Type B pancreatic cell (in vitro differentiated cells): ENCODE measurements at regions not wholly inside any gene's neighbourhood (a gene's known extent, or its start where the extent isn't known, plus 50 kb on each side); places are given as distances from the start of the nearest gene placed in this dataset.
"Not testable (repeated sequence)": the region's sequence is repeated elsewhere in the genome, so short reads cannot be mapped to it uniquely, and the experiment has no call there.

Experiments
- DNase-seq: peaks from one replicate; pipeline ENCODE4 v3.0.0; 2021; ENCODE audit warnings: mixed read lengths; ENCODE audit not compliant: unreplicated experiment; ENCODE audit errors: extremely low spot score
- H3K27ac Mint-ChIP-seq: 2 replicates; pipeline ENCODE4 v1.8.0; 2021; ENCODE audit warnings: mild to moderate bottlenecking, mixed read lengths
- H3K27me3 Mint-ChIP-seq: 2 replicates; pipeline ENCODE4 v1.8.0; 2021; ENCODE audit warnings: mixed read lengths
- H3K36me3 Mint-ChIP-seq: 2 replicates; pipeline ENCODE4 v1.8.0; 2021; ENCODE audit warnings: mixed read lengths
- H3K4me1 Mint-ChIP-seq: one replicate; pipeline ENCODE4 v1.8.0; 2021; ENCODE audit warnings: mixed read lengths; ENCODE audit not compliant: unreplicated experiment
- H3K4me3 Mint-ChIP-seq: 2 replicates; pipeline ENCODE4 v1.8.0; 2021; ENCODE audit warnings: mild to moderate bottlenecking, mixed read lengths
- H3K9me3 Mint-ChIP-seq: 2 replicates; pipeline ENCODE4 v1.8.0; 2021; ENCODE audit warnings: mixed read lengths
- TF ChIP-seq, protein P1 (sequence below): fragments of 200-600 bp; sonication (generic); conservative IDR thresholded peaks from 2 replicates; pipeline ENCODE4 v1.5.0; 2021; ENCODE audit warnings: antibody characterized with exemption, mild to moderate bottlenecking

- H3K27ac Mint-ChIP-seq = no peak overlapping the region
- no peak for DNase-seq
- no peaks in the 10 kb centered on the region for H3K9me3 Mint-ChIP-seq
- no peak overlapping the region for H3K4me3 Mint-ChIP-seq
- H3K4me1 Mint-ChIP-seq = peaks cover 27% of the 10 kb centered on the region
- TF ChIP-seq, protein P1, sequence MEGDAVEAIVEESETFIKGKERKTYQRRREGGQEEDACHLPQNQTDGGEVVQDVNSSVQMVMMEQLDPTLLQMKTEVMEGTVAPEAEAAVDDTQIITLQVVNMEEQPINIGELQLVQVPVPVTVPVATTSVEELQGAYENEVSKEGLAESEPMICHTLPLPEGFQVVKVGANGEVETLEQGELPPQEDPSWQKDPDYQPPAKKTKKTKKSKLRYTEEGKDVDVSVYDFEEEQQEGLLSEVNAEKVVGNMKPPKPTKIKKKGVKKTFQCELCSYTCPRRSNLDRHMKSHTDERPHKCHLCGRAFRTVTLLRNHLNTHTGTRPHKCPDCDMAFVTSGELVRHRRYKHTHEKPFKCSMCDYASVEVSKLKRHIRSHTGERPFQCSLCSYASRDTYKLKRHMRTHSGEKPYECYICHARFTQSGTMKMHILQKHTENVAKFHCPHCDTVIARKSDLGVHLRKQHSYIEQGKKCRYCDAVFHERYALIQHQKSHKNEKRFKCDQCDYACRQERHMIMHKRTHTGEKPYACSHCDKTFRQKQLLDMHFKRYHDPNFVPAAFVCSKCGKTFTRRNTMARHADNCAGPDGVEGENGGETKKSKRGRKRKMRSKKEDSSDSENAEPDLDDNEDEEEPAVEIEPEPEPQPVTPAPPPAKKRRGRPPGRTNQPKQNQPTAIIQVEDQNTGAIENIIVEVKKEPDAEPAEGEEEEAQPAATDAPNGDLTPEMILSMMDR = no peak
- H3K36me3 Mint-ChIP-seq = no peaks in the 10 kb centered on the region
- H3K27me3 Mint-ChIP-seq = peaks cover 8% of the 10 kb centered on the region
Observed at GRCh38 chr1:29801003-29801402, 564.7 kb downstream of the PTPRU start.

DNA sequence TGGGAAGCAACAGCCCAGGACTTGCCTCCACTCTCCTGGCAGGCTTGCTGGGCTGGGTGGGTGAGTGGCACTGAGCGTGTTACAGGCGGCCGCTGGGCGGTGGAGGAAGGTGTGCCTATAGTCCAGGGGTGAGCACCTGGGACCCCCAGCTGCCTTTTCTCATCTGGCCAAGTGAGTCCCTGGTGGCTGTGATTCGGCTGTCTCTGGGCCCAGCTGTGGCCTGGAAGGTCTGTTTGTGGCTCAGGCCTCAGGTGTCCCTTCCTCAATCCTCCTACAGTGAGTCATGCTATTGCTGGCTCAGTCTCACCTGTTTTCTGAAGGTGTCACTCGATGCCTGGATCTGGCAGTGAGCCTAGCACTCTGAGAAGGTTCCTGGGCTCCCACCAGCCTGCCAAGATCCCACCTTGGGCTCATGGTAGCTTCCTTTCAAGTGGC, 564.2 kb downstream of the PTPRU start:
- H3K4me3 Mint-ChIP-seq = no peak overlapping the region
- H3K4me1 Mint-ChIP-seq = peaks cover 27% of the 10 kb centered on the region
- DNase-seq = no peak
- TF ChIP-seq, protein P1 = no peak
- no peaks in the 10 kb centered on the region for H3K9me3 Mint-ChIP-seq
- H3K27ac Mint-ChIP-seq = no peak overlapping the region
- H3K36me3 Mint-ChIP-seq = no peaks in the 10 kb centered on the region
- H3K27me3 Mint-ChIP-seq = peaks cover 5% of the 10 kb centered on the region

DNA sequence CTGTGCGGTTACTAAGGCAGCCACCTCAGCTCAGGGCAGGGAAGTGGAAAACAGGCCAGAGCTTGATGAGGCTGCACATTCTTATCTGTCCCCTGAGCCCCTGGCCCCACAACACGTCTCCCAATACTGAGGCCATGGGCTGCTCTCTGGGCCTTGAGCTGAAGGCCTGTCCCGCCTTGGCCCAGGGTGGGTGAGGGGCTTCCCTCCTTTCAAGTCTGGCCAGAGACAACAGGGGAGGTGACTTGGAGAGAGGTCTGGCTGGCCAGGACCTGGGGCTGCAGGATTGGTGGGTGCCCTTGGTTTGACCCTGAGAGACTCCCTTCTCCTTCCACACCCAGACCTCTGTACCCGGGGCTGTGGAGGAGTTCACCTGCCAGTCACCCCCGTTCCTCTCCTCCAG, 563.8 kb downstream of the PTPRU start:
- Mint-ChIP-seq H3K27me3 (peaks cover 5% of the 10 kb centered on the region), H3K4me1 (peaks cover 27% of the 10 kb centered on the region)

GRCh38 chr1:29798699-29799566, 562.6 kb downstream of the PTPRU start:
- no peaks in the 10 kb centered on the region for H3K36me3 Mint-ChIP-seq
- no peak overlapping the region for H3K27ac Mint-ChIP-seq
- peaks cover 18% of the 10 kb centered on the region for H3K4me1 Mint-ChIP-seq
- H3K4me3 Mint-ChIP-seq = no peak overlapping the region
- TF ChIP-seq, protein P1 = no peak
- H3K27me3 Mint-ChIP-seq = peaks cover 3% of the 10 kb centered on the region
- no peak for DNase-seq
- peaks cover 5% of the 10 kb centered on the region for H3K9me3 Mint-ChIP-seq

More for the DNA sequence above, 563.8 kb downstream of the PTPRU start:
- TF ChIP-seq, protein P1 = no peak
- DNase-seq = no peak
- Mint-ChIP-seq H3K36me3 (no peaks in the 10 kb centered on the region), H3K4me3 (no peak overlapping the region), H3K9me3 (no peaks in the 10 kb centered on the region), H3K27ac (no peak overlapping the region)

GRCh38 chr1:29797125-29797524, 560.8 kb downstream of the PTPRU start:
- H3K9me3 Mint-ChIP-seq, H3K27me3 Mint-ChIP-seq, H3K27ac Mint-ChIP-seq, H3K4me3 Mint-ChIP-seq, H3K36me3 Mint-ChIP-seq, DNase-seq: not testable (repeated sequence)
- peaks cover 15% of the 10 kb centered on the region for H3K4me1 Mint-ChIP-seq

DNA sequence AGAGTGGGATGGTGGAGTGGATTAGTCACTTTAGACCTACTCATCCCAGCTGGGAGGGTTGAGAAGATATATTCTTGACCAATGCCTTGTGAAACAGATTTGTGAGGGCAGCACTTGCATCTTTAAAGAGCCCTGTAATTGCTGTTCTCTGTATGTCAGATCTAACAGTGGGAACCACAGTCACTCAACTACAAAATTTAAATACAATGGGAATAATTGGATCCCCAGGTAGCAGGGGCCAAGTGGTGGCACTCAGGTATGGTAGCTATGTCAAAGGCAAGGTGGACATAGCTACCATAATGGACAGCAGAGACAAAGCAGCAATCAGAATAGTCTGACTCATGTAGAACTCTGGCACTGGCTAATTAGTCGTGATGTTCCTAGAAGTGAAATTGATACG, 559.6 kb downstream of the PTPRU start:
- not testable (repeated sequence) for H3K36me3 Mint-ChIP-seq, DNase-seq, H3K27ac Mint-ChIP-seq, H3K9me3 Mint-ChIP-seq, H3K4me3 Mint-ChIP-seq, H3K4me1 Mint-ChIP-seq, H3K27me3 Mint-ChIP-seq
